ENCODE measurements at regions not wholly inside any gene's neighbourhood (a gene's known extent, or its start where the extent isn't known, plus 50 kb on each side); places are given as distances from the start of the nearest gene placed in this dataset.

GRCh38 chr4:31351695-31352094 lies 631.5 kb downstream of the PCDH7 start:
- no peak for TF ChIP-seq CTCF (IDR thresholded peaks at IDR 0.05)
- TF ChIP-seq POLR2A (IDR thresholded peaks at IDR 0.05): no peak

Data from right lobe of liver (tissue), 4 donors.